ENCODE measurements at regions not wholly inside any gene's neighbourhood (a gene's known extent, or its start where the extent isn't known, plus 50 kb on each side); places are given as distances from the start of the nearest gene placed in this dataset.

DNA sequence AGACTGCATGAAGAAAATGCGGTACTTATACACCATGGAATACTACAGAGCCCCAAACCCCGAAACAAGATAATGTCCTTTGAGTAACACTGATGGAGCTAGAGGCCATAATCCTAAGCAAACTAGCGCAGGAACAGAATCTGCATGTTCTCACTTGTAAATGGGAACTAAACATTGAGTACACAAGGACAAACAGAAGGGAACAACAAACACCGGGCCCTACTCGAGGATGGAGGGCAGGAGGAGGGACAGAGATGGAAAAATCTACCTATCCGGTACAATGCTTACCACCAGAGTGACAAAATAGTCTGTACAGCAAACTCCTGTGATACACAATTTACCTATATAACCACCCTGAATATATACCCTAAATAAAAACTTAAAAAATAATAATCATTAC is 507.9 kb downstream of the IPMK start:
- TF ChIP-seq, protein P1, sequence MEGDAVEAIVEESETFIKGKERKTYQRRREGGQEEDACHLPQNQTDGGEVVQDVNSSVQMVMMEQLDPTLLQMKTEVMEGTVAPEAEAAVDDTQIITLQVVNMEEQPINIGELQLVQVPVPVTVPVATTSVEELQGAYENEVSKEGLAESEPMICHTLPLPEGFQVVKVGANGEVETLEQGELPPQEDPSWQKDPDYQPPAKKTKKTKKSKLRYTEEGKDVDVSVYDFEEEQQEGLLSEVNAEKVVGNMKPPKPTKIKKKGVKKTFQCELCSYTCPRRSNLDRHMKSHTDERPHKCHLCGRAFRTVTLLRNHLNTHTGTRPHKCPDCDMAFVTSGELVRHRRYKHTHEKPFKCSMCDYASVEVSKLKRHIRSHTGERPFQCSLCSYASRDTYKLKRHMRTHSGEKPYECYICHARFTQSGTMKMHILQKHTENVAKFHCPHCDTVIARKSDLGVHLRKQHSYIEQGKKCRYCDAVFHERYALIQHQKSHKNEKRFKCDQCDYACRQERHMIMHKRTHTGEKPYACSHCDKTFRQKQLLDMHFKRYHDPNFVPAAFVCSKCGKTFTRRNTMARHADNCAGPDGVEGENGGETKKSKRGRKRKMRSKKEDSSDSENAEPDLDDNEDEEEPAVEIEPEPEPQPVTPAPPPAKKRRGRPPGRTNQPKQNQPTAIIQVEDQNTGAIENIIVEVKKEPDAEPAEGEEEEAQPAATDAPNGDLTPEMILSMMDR (IDR thresholded peaks at IDR 0.05) = no peak
- no peak for TF ChIP-seq EP300 (IDR thresholded peaks at IDR 0.05)

Measured in tibial nerve (tissue), 4 donors.